HepG2 (cell line): ENCODE measurements at regions not wholly inside any gene's neighbourhood (a gene's known extent, or its start where the extent isn't known, plus 50 kb on each side); places are given as distances from the start of the nearest gene placed in this dataset.

ENCODE experiments used
- AKNA ChIP-seq: sonication (generic); formaldehyde crosslinking; IDR thresholded peaks from 2 replicates; pipeline ENCODE4 v1.4.0; 2020; ENCODE audit warnings: missing genetic modification reagents, borderline replicate concordance
- ATF3 ChIP-seq: sonication (generic); formaldehyde crosslinking; IDR thresholded peaks from 2 replicates; pipeline ENCODE4 v1.4.0; 2020; ENCODE audit warnings: missing genetic modification reagents
- DPF2 ChIP-seq: sonication (generic); formaldehyde crosslinking; IDR thresholded peaks from 2 replicates; pipeline ENCODE4 v1.4.0; 2020; ENCODE audit warnings: mild to moderate bottlenecking, low read depth, missing genetic modification reagents, borderline replicate concordance
- ELF3 ChIP-seq: IDR thresholded peaks from 2 replicates; pipeline ENCODE4 v1.6.1; 2016; ENCODE audit warnings: missing genetic modification reagents, missing compliant biosample characterization
- FOSL1 ChIP-seq: sonication (generic); formaldehyde crosslinking; IDR thresholded peaks from 2 replicates; pipeline ENCODE4 v1.9.0; 2021; ENCODE audit warnings: missing genetic modification reagents, borderline replicate concordance
- IRF9 ChIP-seq: sonication (generic); formaldehyde crosslinking; IDR thresholded peaks from 2 replicates; pipeline ENCODE4 v1.8.0; 2022; ENCODE audit warnings: missing genetic modification reagents, mild to moderate bottlenecking, borderline replicate concordance
- MXD1 ChIP-seq: sonication (generic); formaldehyde crosslinking; IDR thresholded peaks from 2 replicates; pipeline ENCODE4 v1.4.0; 2020; ENCODE audit warnings: mild to moderate bottlenecking, missing genetic modification reagents
- POLR2AphosphoS5 ChIP-seq: IDR thresholded peaks from 2 replicates; pipeline ENCODE4 v1.6.1; 2012; ENCODE audit warnings: low read depth, low read length
- RAD51 ChIP-seq: fragments of 450-650 bp; IDR thresholded peaks from 2 replicates; pipeline ENCODE4 v1.6.1; 2016; ENCODE audit warnings: borderline replicate concordance
- RBAK ChIP-seq: sonication (generic); formaldehyde crosslinking; IDR thresholded peaks from 2 replicates; pipeline ENCODE4 v1.5.1; 2020; ENCODE audit warnings: mild to moderate bottlenecking, missing genetic modification reagents
- RFX5 ChIP-seq: IDR thresholded peaks from 2 replicates; pipeline ENCODE4 v1.6.1; 2011; ENCODE audit warnings: low read depth, low read length, improper control_type of control experiment
- XBP1 ChIP-seq: sonication (generic); formaldehyde crosslinking; IDR thresholded peaks from 2 replicates; pipeline ENCODE4 v1.5.0; 2020; ENCODE audit warnings: missing genetic modification reagents
- ZNF570 ChIP-seq: sonication (generic); formaldehyde crosslinking; IDR thresholded peaks from 2 replicates; pipeline ENCODE4 v1.4.0; 2020; ENCODE audit warnings: mild to moderate bottlenecking, missing genetic modification reagents, borderline replicate concordance

- no peak for TF ChIP-seq AKNA (CRISPR knock-in tag)
- no peak for TF ChIP-seq FOSL1 (CRISPR knock-in tag)
- no peak for TF ChIP-seq DPF2
- TF ChIP-seq POLR2AphosphoS5: no peak
- TF ChIP-seq XBP1 (CRISPR knock-in tag): no peak
- TF ChIP-seq IRF9 (CRISPR knock-in tag): no peak
- no peak for TF ChIP-seq ZNF570 (CRISPR knock-in tag)
- no peak for TF ChIP-seq RFX5
- no peak for TF ChIP-seq ATF3
- TF ChIP-seq RBAK (CRISPR knock-in tag): no peak
- TF ChIP-seq ELF3 (CRISPR knock-in tag): no peak
- TF ChIP-seq MXD1 (CRISPR knock-in tag): no peak
- no peak for TF ChIP-seq RAD51
These were observed 385.6 kb upstream of the ID2 start for GRCh38 chr2:8296306-8296705.
